OCI-LY3 (cell line): ENCODE measurements at regions not wholly inside any gene's neighbourhood (a gene's known extent, or its start where the extent isn't known, plus 50 kb on each side); places are given as distances from the start of the nearest gene placed in this dataset.

Source experiments
- CTCF ChIP-seq: fragments of 200-600, 300-600 bp; sonication (generic); IDR thresholded peaks from 2 replicates; pipeline ENCODE4 v1.5.1; 2014; ENCODE audit warnings: antibody characterized with exemption, low read length, low read depth
- EZH2phosphoT487 ChIP-seq: fragments of 200-600 bp; shearing (Covaris generic); IDR thresholded peaks from 2 replicates; pipeline ENCODE4 v1.6.1; 2018; ENCODE audit warnings: antibody characterized with exemption, mixed run types, low read depth

- TF ChIP-seq CTCF, result no peak
- TF ChIP-seq EZH2phosphoT487, result no peak
Observed at GRCh38 chr11:13098616-13099289, 89.6 kb downstream of the RASSF10 start.
